22Rv1 (cell line): ENCODE measurements at regions not wholly inside any gene's neighbourhood (a gene's known extent, or its start where the extent isn't known, plus 50 kb on each side); places are given as distances from the start of the nearest gene placed in this dataset.

Experiments used
- ZFX ChIP-seq: fragments of 450-650 bp; IDR thresholded peaks from 2 replicates; pipeline ENCODE4 v1.6.1; 2017; ENCODE audit warnings: antibody characterized with exemption, borderline replicate concordance
- TF ChIP-seq, protein P1 (sequence below): fragments of 450-650 bp; IDR thresholded peaks from 2 replicates; pipeline ENCODE4 v1.5.1; 2017; ENCODE audit warnings: mild to moderate bottlenecking

- TF ChIP-seq, protein P1, sequence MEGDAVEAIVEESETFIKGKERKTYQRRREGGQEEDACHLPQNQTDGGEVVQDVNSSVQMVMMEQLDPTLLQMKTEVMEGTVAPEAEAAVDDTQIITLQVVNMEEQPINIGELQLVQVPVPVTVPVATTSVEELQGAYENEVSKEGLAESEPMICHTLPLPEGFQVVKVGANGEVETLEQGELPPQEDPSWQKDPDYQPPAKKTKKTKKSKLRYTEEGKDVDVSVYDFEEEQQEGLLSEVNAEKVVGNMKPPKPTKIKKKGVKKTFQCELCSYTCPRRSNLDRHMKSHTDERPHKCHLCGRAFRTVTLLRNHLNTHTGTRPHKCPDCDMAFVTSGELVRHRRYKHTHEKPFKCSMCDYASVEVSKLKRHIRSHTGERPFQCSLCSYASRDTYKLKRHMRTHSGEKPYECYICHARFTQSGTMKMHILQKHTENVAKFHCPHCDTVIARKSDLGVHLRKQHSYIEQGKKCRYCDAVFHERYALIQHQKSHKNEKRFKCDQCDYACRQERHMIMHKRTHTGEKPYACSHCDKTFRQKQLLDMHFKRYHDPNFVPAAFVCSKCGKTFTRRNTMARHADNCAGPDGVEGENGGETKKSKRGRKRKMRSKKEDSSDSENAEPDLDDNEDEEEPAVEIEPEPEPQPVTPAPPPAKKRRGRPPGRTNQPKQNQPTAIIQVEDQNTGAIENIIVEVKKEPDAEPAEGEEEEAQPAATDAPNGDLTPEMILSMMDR, result no peak
- no peak for TF ChIP-seq ZFX
Observed at GRCh38 chr5:8814105-8814504, 731.8 kb downstream of the SEMA5A start.
